GM12878 (cell line): ENCODE measurements at regions not wholly inside any gene's neighbourhood (a gene's known extent, or its start where the extent isn't known, plus 50 kb on each side); places are given as distances from the start of the nearest gene placed in this dataset.

Experiments
- ATAC-seq: fragments of 200-7000 bp; cut with Tn5 transposase; 3 replicates; pipeline ENCODE4 v1.9.1; 2020; ENCODE audit warnings: mild to moderate bottlenecking, moderate library complexity
- BruUV-seq: library from RNA; stranded (reverse); fragments of 400-500 nt; replicated peaks from 2 replicates; lab custom pipeline; 2021; lab: Mats Ljungman, UMichigan
- CTCF ChIA-PET: fragments of 300-600 bp; sonication (Branson Sonifier 250); formaldehyde crosslinking; extraction: SDS; loops from one replicate; lab custom pipeline; 2021; ENCODE audit warnings: inconsistent platforms; lab: Yijun Ruan, JAX
- POLR2A ChIA-PET: fragments of 350-600 bp; formaldehyde crosslinking; extraction: SDS; loops from one replicate; lab custom pipeline; 2021; ENCODE audit warnings: inconsistent platforms; lab: Charles Lee
- RAD21 ChIA-PET: fragments of 300-600 bp; sonication (Branson Sonifier 250); formaldehyde crosslinking; loops from one replicate; lab custom pipeline; 2023; ENCODE audit warnings: antibody characterized with exemption; ENCODE audit not compliant: unreplicated experiment; lab: Charles Lee
- SMC1A ChIA-PET: fragments of 300-600 bp; sonication (Branson Sonifier 250); formaldehyde crosslinking; loops from one replicate; lab custom pipeline; 2023; ENCODE audit not compliant: unreplicated experiment, uncharacterized antibody; lab: Charles Lee
- DNase-seq: peaks from one replicate; pipeline ENCODE4 v3.0.0-alpha.2; 2011; ENCODE audit warnings: low read depth, low spot score
- FAIRE-seq: peaks from 3 replicates; lab custom pipeline; 2011; peaks lifted over from hg19 to GRCh38; lab: Jason Lieb, UNC
- H2AFZ ChIP-seq: 2 replicates; pipeline ENCODE4 v1.6.0; 2011; ENCODE audit warnings: low read depth, low read length, control low read depth; ENCODE audit not compliant: control insufficient read depth
- H3K27ac ChIP-seq: 2 replicates; pipeline ENCODE4 v1.5.1; 2011; ENCODE audit warnings: control low read depth; ENCODE audit not compliant: control insufficient read depth, insufficient read depth
- H3K27me3 ChIP-seq, 2 experiments: replicated peaks in 1 of 2; 2 replicates each; pipeline versions ENCODE4 v1.6.0 to v1.6.1; 2011; ENCODE audit warnings: low read length in 1 of 2; ENCODE audit not compliant: control insufficient read depth in 2 of 2, insufficient read depth in 2 of 2
- H3K36me3 ChIP-seq, 2 experiments: 2 replicates each; pipeline ENCODE4 v1.5.1; 2011; ENCODE audit warnings: low read length in 1 of 2; ENCODE audit not compliant: control insufficient read depth in 2 of 2, insufficient read depth in 2 of 2
- H3K4me1 ChIP-seq: 2 replicates; pipeline ENCODE4 v1.6.1; 2011; ENCODE audit warnings: mild to moderate bottlenecking, low read length, moderate library complexity, mixed read lengths; ENCODE audit not compliant: control insufficient read depth, insufficient read depth
- H3K4me2 ChIP-seq: 2 replicates; pipeline ENCODE4 v1.6.0; 2011; ENCODE audit warnings: control low read depth; ENCODE audit not compliant: control insufficient read depth, insufficient read depth
- H3K4me3 ChIP-seq: fragments of 200-600 bp; sonication (generic); 2 replicates; pipeline ENCODE4 v1.5.1; 2016
- H3K79me2 ChIP-seq: 2 replicates; pipeline ENCODE4 v1.6.0; 2011; ENCODE audit warnings: low read length; ENCODE audit not compliant: control insufficient read depth, insufficient read depth
- H3K9ac ChIP-seq: 2 replicates; pipeline ENCODE4 v1.8.0; 2011; ENCODE audit warnings: low read length, control low read depth, mixed read lengths; ENCODE audit not compliant: control insufficient read depth, insufficient read depth
- H3K9me3 ChIP-seq: replicated peaks from 3 replicates; pipeline ENCODE4 v1.5.1; 2011; ENCODE audit warnings: mild to moderate bottlenecking, low read length; ENCODE audit not compliant: control insufficient read depth, insufficient read depth
- H4K20me1 ChIP-seq: 2 replicates; pipeline ENCODE4 v1.6.0; 2011; ENCODE audit not compliant: control insufficient read depth, insufficient read depth
- POU2F2 ChIP-seq: IDR thresholded peaks from 3 replicates; pipeline ENCODE4 v1.6.1; 2011; ENCODE audit warnings: low read depth, mild to moderate bottlenecking, low read length, borderline replicate concordance
- RAD21 ChIP-seq: IDR thresholded peaks from 2 replicates; pipeline ENCODE4 v1.6.1; 2011; ENCODE audit warnings: mild to moderate bottlenecking, low read depth, low read length, moderate library complexity; ENCODE audit not compliant: insufficient read depth
- RCOR1 ChIP-seq: conservative IDR thresholded peaks from 2 replicates; pipeline ENCODE4 v1.6.1; 2012; ENCODE audit warnings: low read depth, low read length, improper control_type of control experiment
- SMC3 ChIP-seq: IDR thresholded peaks from 2 replicates; pipeline ENCODE4 v1.6.1; 2011; ENCODE audit warnings: low read length, improper control_type of control experiment, borderline replicate concordance
- SREBF1 ChIP-seq: IDR thresholded peaks from 2 replicates; pipeline ENCODE4 v1.6.1; 2012; ENCODE audit warnings: mild to moderate bottlenecking, low read length
- ZBED1 ChIP-seq: IDR thresholded peaks from 2 replicates; pipeline ENCODE4 v1.6.1; 2016; ENCODE audit warnings: borderline replicate concordance
- ZZZ3 ChIP-seq: IDR thresholded peaks from 2 replicates; pipeline ENCODE4 v1.6.1; 2011; ENCODE audit warnings: low read depth; ENCODE audit not compliant: control insufficient read depth, insufficient read length
- WGBS: methylation state at CpG from one replicate; pipeline ENCODE4 v1.1.6; 2016; ENCODE audit warnings: low lambda C conversion rate; ENCODE audit not compliant: insufficient replicate concordance, insufficient coverage; ENCODE audit errors: missing lambda C conversion rate; 5-methylcytosine and 5-hydroxymethylcytosine counted together
- in situ Hi-C: fragments of 300-500 bp; cut with MboI; formaldehyde crosslinking; loops from 9 replicates; pipeline ENCODE4 v1.14.3; 2018; ENCODE audit warnings: mixed read lengths
- intact Hi-C: fragments of 100-400 bp; cut with micrococcal nuclease; formaldehyde crosslinking; loops from one replicate; pipeline ENCODE4 v1.14.2; 2022; ENCODE audit not compliant: unreplicated experiment
- TF ChIP-seq, protein P1 (sequence below): fragments of 450-650 bp; IDR thresholded peaks from 2 replicates; pipeline ENCODE4 v1.6.1; 2017; ENCODE audit warnings: antibody characterized with exemption, mild to moderate bottlenecking, moderate library complexity
- TF ChIP-seq, protein P2 (sequence below), 3 experiments: IDR thresholded peaks in 2 of 3; conservative IDR thresholded peaks in 1 of 3; 2 replicates each; pipeline ENCODE4 v1.5.1; 2011; ENCODE audit warnings: low read depth in 3 of 3, low read length in 3 of 3, mild to moderate bottlenecking in 3 of 3, control low read depth in 2 of 3, moderate library complexity in 2 of 3, inconsistent platforms in 1 of 3, mixed read lengths in 1 of 3; ENCODE audit not compliant: control insufficient read depth in 2 of 3, insufficient read depth in 1 of 3; ENCODE audit errors: extremely low read depth in 1 of 3

DNA sequence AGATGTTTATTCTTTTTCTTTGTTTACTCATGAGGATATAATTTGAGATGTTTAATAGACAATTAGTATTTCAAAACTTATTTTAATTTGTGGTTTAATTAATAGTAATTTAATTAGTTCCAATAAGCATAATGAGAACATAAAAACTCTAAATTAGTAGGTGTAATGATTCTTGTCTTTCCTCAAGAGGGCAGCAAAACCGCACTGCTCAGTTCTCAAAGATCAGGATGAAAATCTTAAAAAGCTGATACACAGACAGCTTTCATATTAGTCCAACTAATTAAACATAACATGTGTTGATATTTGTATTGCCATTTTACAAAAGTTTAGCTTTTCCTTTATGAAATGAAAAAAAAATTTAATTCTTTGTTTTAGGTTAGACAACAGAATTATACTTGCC, 106.7 kb upstream of the C21orf91 start (continued):
- no peak for TF ChIP-seq ZZZ3
- TF ChIP-seq SREBF1: no peak
- TF ChIP-seq ZBED1: no peak
- TF ChIP-seq, protein P1, sequence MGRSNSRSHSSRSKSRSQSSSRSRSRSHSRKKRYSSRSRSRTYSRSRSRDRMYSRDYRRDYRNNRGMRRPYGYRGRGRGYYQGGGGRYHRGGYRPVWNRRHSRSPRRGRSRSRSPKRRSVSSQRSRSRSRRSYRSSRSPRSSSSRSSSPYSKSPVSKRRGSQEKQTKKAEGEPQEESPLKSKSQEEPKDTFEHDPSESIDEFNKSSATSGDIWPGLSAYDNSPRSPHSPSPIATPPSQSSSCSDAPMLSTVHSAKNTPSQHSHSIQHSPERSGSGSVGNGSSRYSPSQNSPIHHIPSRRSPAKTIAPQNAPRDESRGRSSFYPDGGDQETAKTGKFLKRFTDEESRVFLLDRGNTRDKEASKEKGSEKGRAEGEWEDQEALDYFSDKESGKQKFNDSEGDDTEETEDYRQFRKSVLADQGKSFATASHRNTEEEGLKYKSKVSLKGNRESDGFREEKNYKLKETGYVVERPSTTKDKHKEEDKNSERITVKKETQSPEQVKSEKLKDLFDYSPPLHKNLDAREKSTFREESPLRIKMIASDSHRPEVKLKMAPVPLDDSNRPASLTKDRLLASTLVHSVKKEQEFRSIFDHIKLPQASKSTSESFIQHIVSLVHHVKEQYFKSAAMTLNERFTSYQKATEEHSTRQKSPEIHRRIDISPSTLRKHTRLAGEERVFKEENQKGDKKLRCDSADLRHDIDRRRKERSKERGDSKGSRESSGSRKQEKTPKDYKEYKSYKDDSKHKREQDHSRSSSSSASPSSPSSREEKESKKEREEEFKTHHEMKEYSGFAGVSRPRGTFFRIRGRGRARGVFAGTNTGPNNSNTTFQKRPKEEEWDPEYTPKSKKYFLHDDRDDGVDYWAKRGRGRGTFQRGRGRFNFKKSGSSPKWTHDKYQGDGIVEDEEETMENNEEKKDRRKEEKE: no peak
- TF ChIP-seq, all 136 proteins: peak for 2

DNA sequence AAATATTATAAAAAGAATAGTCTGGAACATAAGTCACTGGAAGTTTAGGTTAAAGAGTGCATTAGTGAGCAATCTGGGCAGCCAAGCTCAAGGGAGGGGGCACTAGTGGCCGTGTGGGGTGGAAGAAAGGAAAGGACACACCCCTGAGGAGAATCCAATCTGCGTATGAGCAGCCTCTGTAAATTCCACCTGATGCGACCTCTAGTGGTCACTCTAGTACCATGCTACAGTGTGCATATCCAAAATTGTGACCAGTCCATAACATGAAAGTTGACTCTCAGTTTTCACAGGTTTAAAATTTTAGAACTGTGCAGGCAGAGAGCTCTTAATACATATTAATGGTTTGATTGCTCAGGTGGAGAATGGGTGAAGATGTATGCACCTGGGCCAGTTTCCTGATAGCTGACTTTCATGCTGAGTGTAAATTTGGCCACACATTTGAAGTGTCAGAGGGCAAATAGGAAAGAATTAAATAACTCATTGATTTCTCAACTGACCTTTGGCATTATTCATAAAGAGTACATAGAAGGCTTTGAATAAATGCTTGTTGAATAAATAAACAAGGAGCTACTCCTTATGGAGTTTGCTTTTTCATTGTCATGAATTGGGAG, 105.9 kb upstream of the C21orf91 start:
- Histone ChIP-seq H3K27ac (no peak overlapping the region), H3K27me3 (no peaks in the 10 kb centered on the region), H3K4me1 (no peaks in the 10 kb centered on the region), H2AFZ (no peak overlapping the region), H4K20me1 (no peaks in the 10 kb centered on the region), H3K36me3 (no peaks in the 10 kb centered on the region), H3K9ac (no peak overlapping the region), H3K4me3 (no peak overlapping the region), H3K79me2 (no peaks in the 10 kb centered on the region), H3K4me2 (no peak overlapping the region), H3K9me3 (no peaks in the 10 kb centered on the region; the same call in 2 of the 3 replicates)
- POLR2A ChIA-PET: interaction anchor here (0.5 kb wide), 1 partner anchor 250 kb away, joined by 6 read pairs; no protein-coding TSS in a partner anchor
- FAIRE-seq (peak; percentile 93), DNase-seq (peak; percentile 33), ATAC-seq (peak; percentile 100)
- TF ChIP-seq POU2F2 (peak; percentile 19; the same call in 1 of the 3 replicates), RAD21 (peak; percentile 76), SMC3 (peak; percentile 87), RCOR1 (no peak)
- TF ChIP-seq, protein P2, sequence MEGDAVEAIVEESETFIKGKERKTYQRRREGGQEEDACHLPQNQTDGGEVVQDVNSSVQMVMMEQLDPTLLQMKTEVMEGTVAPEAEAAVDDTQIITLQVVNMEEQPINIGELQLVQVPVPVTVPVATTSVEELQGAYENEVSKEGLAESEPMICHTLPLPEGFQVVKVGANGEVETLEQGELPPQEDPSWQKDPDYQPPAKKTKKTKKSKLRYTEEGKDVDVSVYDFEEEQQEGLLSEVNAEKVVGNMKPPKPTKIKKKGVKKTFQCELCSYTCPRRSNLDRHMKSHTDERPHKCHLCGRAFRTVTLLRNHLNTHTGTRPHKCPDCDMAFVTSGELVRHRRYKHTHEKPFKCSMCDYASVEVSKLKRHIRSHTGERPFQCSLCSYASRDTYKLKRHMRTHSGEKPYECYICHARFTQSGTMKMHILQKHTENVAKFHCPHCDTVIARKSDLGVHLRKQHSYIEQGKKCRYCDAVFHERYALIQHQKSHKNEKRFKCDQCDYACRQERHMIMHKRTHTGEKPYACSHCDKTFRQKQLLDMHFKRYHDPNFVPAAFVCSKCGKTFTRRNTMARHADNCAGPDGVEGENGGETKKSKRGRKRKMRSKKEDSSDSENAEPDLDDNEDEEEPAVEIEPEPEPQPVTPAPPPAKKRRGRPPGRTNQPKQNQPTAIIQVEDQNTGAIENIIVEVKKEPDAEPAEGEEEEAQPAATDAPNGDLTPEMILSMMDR (IDR thresholded peaks at IDR 0.05 in 2 of 3, conservative IDR thresholded peaks at IDR 0.05 in 1 of 3; ENCODE audit: control insufficient read depth in 2 of 3, extremely low read depth in 1 of 3, insufficient read depth in 1 of 3, low read depth in 3 of 3, low read length in 3 of 3): peak; percentile 82 to 91 (median 87)
- 0% methylated on average over 3 of the region's 3 CpGs for WGBS
- SMC1A ChIA-PET: interaction anchor here (0.6 to 4.7 kb wide), 16 partner anchors 9 to 538 kb away, joined by 3 to 46 read pairs (median 4); no protein-coding TSS in a partner anchor
- intact Hi-C loops (loop anchor here (1.0 to 10.0 kb wide), 2 partner anchors 246 to 540 kb away; no protein-coding TSS in a partner anchor), in situ Hi-C loops (no loop called here)
- no TSS peak for BruUV-seq
- CTCF ChIA-PET: interaction anchor here (0.6 to 4.5 kb wide), 38 partner anchors 9 to 538 kb away, joined by 3 to 39 read pairs (median 4); no protein-coding TSS in a partner anchor
- RAD21 ChIA-PET: interaction anchor here (0.6 to 3.2 kb wide), 9 partner anchors 8 to 246 kb away, joined by 3 to 21 read pairs (median 4); no protein-coding TSS in a partner anchor
